LNCaP clone FGC (cell line): ENCODE measurements at regions not wholly inside any gene's neighbourhood (a gene's known extent, or its start where the extent isn't known, plus 50 kb on each side); places are given as distances from the start of the nearest gene placed in this dataset.

Experiments
- DNase-seq: peaks from one replicate; pipeline ENCODE4 v3.0.0-alpha.2; 2011; ENCODE audit warnings: low read depth
- H3K4me3 ChIP-seq: 2 replicates; pipeline ENCODE4 v1.5.1; 2011; ENCODE audit warnings: mild to moderate bottlenecking, low read depth, low read length, control low read depth
- CTCF ChIP-seq: IDR thresholded peaks from 2 replicates; pipeline ENCODE4 v1.5.1; 2012; ENCODE audit warnings: mild to moderate bottlenecking; ENCODE audit not compliant: control insufficient read depth, insufficient read depth; ENCODE audit errors: extremely low read depth

- DNase-seq = no peak
- no peak overlapping the region for H3K4me3 ChIP-seq
- no peak for TF ChIP-seq CTCF
Observed at GRCh38 chr11:28671274-28671673, 563.1 kb downstream of the METTL15 start.

- no peak for DNase-seq
- TF ChIP-seq CTCF = no peak
- H3K4me3 ChIP-seq = no peak overlapping the region
Observed at GRCh38 chr11:28666632-28667031, 558.4 kb downstream of the METTL15 start.

- DNase-seq = no peak
- no peak for TF ChIP-seq CTCF
- no peak overlapping the region for H3K4me3 ChIP-seq
Observed at GRCh38 chr11:28659716-28660348, 551.6 kb downstream of the METTL15 start.

- H3K4me3 ChIP-seq = no peak overlapping the region
- no peak for DNase-seq
- no peak for TF ChIP-seq CTCF
Observed at GRCh38 chr11:28657378-28658030, 549.3 kb downstream of the METTL15 start.

- H3K4me3 ChIP-seq = no peak overlapping the region
- DNase-seq = no peak
- TF ChIP-seq CTCF = no peak
Observed at GRCh38 chr11:28654191-28654590, 546.0 kb downstream of the METTL15 start.

- no peak for TF ChIP-seq CTCF
- DNase-seq = no peak
- H3K4me3 ChIP-seq = no peak overlapping the region
Observed at GRCh38 chr11:28649922-28650321, 541.7 kb downstream of the METTL15 start.

GRCh38 chr11:28636566-28636965 lies 528.4 kb downstream of the METTL15 start:
- no peak for TF ChIP-seq CTCF
- no peak for DNase-seq

More at GRCh38 chr11:28636566-28636965, 528.4 kb downstream of the METTL15 start:
- no peak overlapping the region for H3K4me3 ChIP-seq
